GM12878 (cell line): ENCODE measurements at regions not wholly inside any gene's neighbourhood (a gene's known extent, or its start where the extent isn't known, plus 50 kb on each side); places are given as distances from the start of the nearest gene placed in this dataset.

Experiments used
- ATAC-seq: fragments of 200-7000 bp; cut with Tn5 transposase; 3 replicates; pipeline ENCODE4 v1.9.1; 2020; ENCODE audit warnings: mild to moderate bottlenecking, moderate library complexity
- BruUV-seq: library from RNA; stranded (reverse); fragments of 400-500 nt; replicated peaks from 2 replicates; lab custom pipeline; 2021; lab: Mats Ljungman, UMichigan
- CTCF ChIA-PET: fragments of 300-600 bp; sonication (Branson Sonifier 250); formaldehyde crosslinking; extraction: SDS; loops from one replicate; lab custom pipeline; 2021; ENCODE audit warnings: inconsistent platforms; lab: Yijun Ruan, JAX
- POLR2A ChIA-PET: fragments of 350-600 bp; formaldehyde crosslinking; extraction: SDS; loops from one replicate; lab custom pipeline; 2021; ENCODE audit warnings: inconsistent platforms; lab: Charles Lee
- RAD21 ChIA-PET: fragments of 300-600 bp; sonication (Branson Sonifier 250); formaldehyde crosslinking; loops from one replicate; lab custom pipeline; 2023; ENCODE audit warnings: antibody characterized with exemption; ENCODE audit not compliant: unreplicated experiment; lab: Charles Lee
- SMC1A ChIA-PET: fragments of 300-600 bp; sonication (Branson Sonifier 250); formaldehyde crosslinking; loops from one replicate; lab custom pipeline; 2023; ENCODE audit not compliant: unreplicated experiment, uncharacterized antibody; lab: Charles Lee
- DNase-seq: peaks from one replicate; pipeline ENCODE4 v3.0.0-alpha.2; 2011; ENCODE audit warnings: low read depth, low spot score
- FAIRE-seq: peaks from 3 replicates; lab custom pipeline; 2011; peaks lifted over from hg19 to GRCh38; lab: Jason Lieb, UNC
- H2AFZ ChIP-seq: 2 replicates; pipeline ENCODE4 v1.6.0; 2011; ENCODE audit warnings: low read depth, low read length, control low read depth; ENCODE audit not compliant: control insufficient read depth
- H3K27ac ChIP-seq: 2 replicates; pipeline ENCODE4 v1.5.1; 2011; ENCODE audit warnings: control low read depth; ENCODE audit not compliant: control insufficient read depth, insufficient read depth
- H3K27me3 ChIP-seq, 2 experiments: replicated peaks in 1 of 2; 2 replicates each; pipeline versions ENCODE4 v1.6.0 to v1.6.1; 2011; ENCODE audit warnings: low read length in 1 of 2; ENCODE audit not compliant: control insufficient read depth in 2 of 2, insufficient read depth in 2 of 2
- H3K36me3 ChIP-seq, 2 experiments: 2 replicates each; pipeline ENCODE4 v1.5.1; 2011; ENCODE audit warnings: low read length in 1 of 2; ENCODE audit not compliant: control insufficient read depth in 2 of 2, insufficient read depth in 2 of 2
- H3K4me1 ChIP-seq: 2 replicates; pipeline ENCODE4 v1.6.1; 2011; ENCODE audit warnings: mild to moderate bottlenecking, low read length, moderate library complexity, mixed read lengths; ENCODE audit not compliant: control insufficient read depth, insufficient read depth
- H3K4me2 ChIP-seq: 2 replicates; pipeline ENCODE4 v1.6.0; 2011; ENCODE audit warnings: control low read depth; ENCODE audit not compliant: control insufficient read depth, insufficient read depth
- H3K4me3 ChIP-seq: fragments of 200-600 bp; sonication (generic); 2 replicates; pipeline ENCODE4 v1.5.1; 2016
- H3K79me2 ChIP-seq: 2 replicates; pipeline ENCODE4 v1.6.0; 2011; ENCODE audit warnings: low read length; ENCODE audit not compliant: control insufficient read depth, insufficient read depth
- H3K9ac ChIP-seq: 2 replicates; pipeline ENCODE4 v1.8.0; 2011; ENCODE audit warnings: low read length, control low read depth, mixed read lengths; ENCODE audit not compliant: control insufficient read depth, insufficient read depth
- H3K9me3 ChIP-seq: replicated peaks from 3 replicates; pipeline ENCODE4 v1.5.1; 2011; ENCODE audit warnings: mild to moderate bottlenecking, low read length; ENCODE audit not compliant: control insufficient read depth, insufficient read depth
- H4K20me1 ChIP-seq: 2 replicates; pipeline ENCODE4 v1.6.0; 2011; ENCODE audit not compliant: control insufficient read depth, insufficient read depth
- BHLHE40 ChIP-seq, 2 experiments: fragments of 450-650 bp in 1 of 2; IDR thresholded peaks; 2 replicates each; pipeline ENCODE4 v1.6.1; 2011 to 2017; ENCODE audit warnings: low read depth in 2 of 2, borderline replicate concordance in 1 of 2, improper control_type of control experiment in 1 of 2, low read length in 1 of 2, mild to moderate bottlenecking in 1 of 2
- CHD4 ChIP-seq: fragments of 200-600 bp; sonication (generic); IDR thresholded peaks from 2 replicates; pipeline ENCODE4 v1.6.1; 2016; ENCODE audit warnings: mild to moderate bottlenecking
- MLLT1 ChIP-seq: fragments of 450-650 bp; IDR thresholded peaks from 2 replicates; pipeline ENCODE4 v1.6.1; 2016; ENCODE audit warnings: mild to moderate bottlenecking
- PML ChIP-seq: IDR thresholded peaks from 2 replicates; pipeline ENCODE4 v1.6.1; 2012; ENCODE audit warnings: low read length, inconsistent platforms
- RB1 ChIP-seq: fragments of 450-650 bp; formaldehyde crosslinking; IDR thresholded peaks from 2 replicates; pipeline ENCODE4 v1.6.1; 2017; ENCODE audit warnings: mild to moderate bottlenecking, borderline replicate concordance
- SMAD5 ChIP-seq: IDR thresholded peaks from 2 replicates; pipeline ENCODE4 v1.6.1; 2016; ENCODE audit warnings: antibody characterized with exemption, low read depth
- TARDBP ChIP-seq: IDR thresholded peaks from 2 replicates; pipeline ENCODE4 v1.6.1; 2016; ENCODE audit warnings: borderline replicate concordance
- TCF3 ChIP-seq: IDR thresholded peaks from 2 replicates; pipeline ENCODE4 v1.6.1; 2012; ENCODE audit warnings: low read depth, mild to moderate bottlenecking, low read length, borderline replicate concordance; ENCODE audit not compliant: insufficient read depth
- WRNIP1 ChIP-seq: IDR thresholded peaks from 2 replicates; pipeline ENCODE4 v1.6.1; 2011; ENCODE audit warnings: low read depth, low read length, improper control_type of control experiment, borderline replicate concordance
- ZBTB4 ChIP-seq: fragments of 450-650 bp; formaldehyde crosslinking; IDR thresholded peaks from 2 replicates; pipeline ENCODE4 v1.4.0; 2022; ENCODE audit warnings: mild to moderate bottlenecking, moderate library complexity
- ZSCAN29 ChIP-seq: fragments of 450-650 bp; IDR thresholded peaks from 2 replicates; pipeline ENCODE4 v1.6.1; 2017; ENCODE audit warnings: mild to moderate bottlenecking, moderate library complexity
- ZZZ3 ChIP-seq: IDR thresholded peaks from 2 replicates; pipeline ENCODE4 v1.6.1; 2011; ENCODE audit warnings: low read depth; ENCODE audit not compliant: control insufficient read depth, insufficient read length
- WGBS: methylation state at CpG from one replicate; pipeline ENCODE4 v1.1.6; 2016; ENCODE audit warnings: low lambda C conversion rate; ENCODE audit not compliant: insufficient replicate concordance, insufficient coverage; ENCODE audit errors: missing lambda C conversion rate; 5-methylcytosine and 5-hydroxymethylcytosine counted together
- in situ Hi-C: fragments of 300-500 bp; cut with MboI; formaldehyde crosslinking; loops from 9 replicates; pipeline ENCODE4 v1.14.3; 2018; ENCODE audit warnings: mixed read lengths
- intact Hi-C: fragments of 100-400 bp; cut with micrococcal nuclease; formaldehyde crosslinking; loops from one replicate; pipeline ENCODE4 v1.14.2; 2022; ENCODE audit not compliant: unreplicated experiment

- intact Hi-C loops (no loop called here), in situ Hi-C loops (no loop called here)
- 0% methylated on average over 1 of the region's 1 CpG for WGBS
- Histone ChIP-seq H3K9me3 (no peaks in the 10 kb centered on the region), H3K4me2 (no peak overlapping the region), H3K4me3 (no peak overlapping the region), H3K27me3 (no peaks in the 10 kb centered on the region)
- no TSS peak for BruUV-seq
- TF ChIP-seq SMAD5 = no peak
- TF ChIP-seq PML = no peak
- TF ChIP-seq MLLT1 = no peak
- TF ChIP-seq TCF3 = no peak
- TF ChIP-seq, all 136 proteins: peak for 0
- SMC1A ChIA-PET = interaction anchor here (0.7 to 0.8 kb wide), 2 partner anchors 39 to 390 kb away, joined by 3 read pairs; no protein-coding TSS in a partner anchor
- Histone ChIP-seq H3K9ac (no peak overlapping the region), H2AFZ (no peak overlapping the region), H3K36me3 (no peaks in the 10 kb centered on the region), H3K27ac (no peak overlapping the region), H4K20me1 (no peaks in the 10 kb centered on the region), H3K4me1 (no peaks in the 10 kb centered on the region), H3K79me2 (no peaks in the 10 kb centered on the region)
- RAD21 ChIA-PET = no interaction called here
- CTCF ChIA-PET = no interaction called here
- DNase-seq = no peak
- POLR2A ChIA-PET = interaction anchor here (0.7 kb wide), 1 partner anchor 10 kb away, joined by 9 read pairs; no protein-coding TSS in a partner anchor
- FAIRE-seq = no peak
- ATAC-seq = no peak
Observed at GRCh38 chr3:95883801-95884200, 930.6 kb upstream of the EPHA6 start.

GRCh38 chr3:95886616-95887015 is 927.8 kb upstream of the EPHA6 start:
- BruUV-seq = no TSS peak
- Histone ChIP-seq H3K4me2 (no peak overlapping the region), H3K9ac (no peak overlapping the region), H3K79me2 (no peaks in the 10 kb centered on the region), H3K4me3 (no peak overlapping the region), H4K20me1 (no peaks in the 10 kb centered on the region), H2AFZ (no peak overlapping the region), H3K9me3 (no peaks in the 10 kb centered on the region), H3K27ac (no peak overlapping the region), H3K27me3 (no peaks in the 10 kb centered on the region), H3K4me1 (no peaks in the 10 kb centered on the region), H3K36me3 (no peaks in the 10 kb centered on the region)
- DNase-seq = no peak
- POLR2A ChIA-PET = no interaction called here
- FAIRE-seq = no peak
- intact Hi-C loops = no loop called here
- CTCF ChIA-PET = no interaction called here
- RAD21 ChIA-PET = no interaction called here
- 74% methylated on average over 1 of the region's 1 CpG for WGBS
- no peak for ATAC-seq
- SMC1A ChIA-PET = no interaction called here
- in situ Hi-C loops = no loop called here
- TF ChIP-seq CHD4 = no peak
- no peak for TF ChIP-seq RB1
- TF ChIP-seq ZSCAN29 = no peak
- no peak for TF ChIP-seq WRNIP1
- no peak for TF ChIP-seq TARDBP
- no peak for TF ChIP-seq ZBTB4 (CRISPR knock-in tag)
- TF ChIP-seq BHLHE40 (IDR thresholded peaks at IDR 0.05; ENCODE audit: borderline replicate concordance in 1 of 2, low read depth in 2 of 2, low read length in 1 of 2) = no peak
- TF ChIP-seq ZZZ3 = no peak
